Activated CD4-positive, alpha-beta memory T cell treated with anti-CD3 and anti-CD28 coated beads, Interleukin-2, amount 10 ng/mL, durations not matched to agents 7 days and 5 days (primary cell): ENCODE measurements at regions not wholly inside any gene's neighbourhood (a gene's known extent, or its start where the extent isn't known, plus 50 kb on each side); places are given as distances from the start of the nearest gene placed in this dataset.

Source experiments
- CTCF ChIA-PET: fragments of 350-600 bp; sonication (Branson Sonifier 250); formaldehyde crosslinking; loops from one replicate; lab custom pipeline; 2021; ENCODE audit warnings: antibody characterized with exemption, inconsistent platforms; lab: Charles Lee
- POLR2A ChIA-PET: fragments of 350-600 bp; sonication (Branson Sonifier 250); formaldehyde crosslinking; loops from one replicate; lab custom pipeline; 2021; ENCODE audit warnings: antibody characterized with exemption; lab: Charles Lee
- DNase-seq: peaks from one replicate; pipeline ENCODE4 v3.0.0-alpha.2; 2020
- H3K27ac Mint-ChIP-seq: one replicate; pipeline ENCODE4 v1.8.0; 2021; ENCODE audit warnings: mild to moderate bottlenecking, mixed read lengths
- H3K27me3 Mint-ChIP-seq: one replicate; pipeline ENCODE4 v1.8.0; 2021; ENCODE audit warnings: mixed read lengths
- H3K36me3 Mint-ChIP-seq: one replicate; pipeline ENCODE4 v1.8.0; 2021; ENCODE audit warnings: low read depth, mixed read lengths
- H3K4me1 Mint-ChIP-seq: one replicate; pipeline ENCODE4 v1.8.0; 2021; ENCODE audit warnings: mixed read lengths
- H3K4me3 Mint-ChIP-seq: one replicate; pipeline ENCODE4 v1.8.0; 2021; ENCODE audit warnings: mild to moderate bottlenecking, mixed read lengths
- H3K9me3 Mint-ChIP-seq: one replicate; pipeline ENCODE4 v1.8.0; 2021; ENCODE audit warnings: mixed read lengths

DNA sequence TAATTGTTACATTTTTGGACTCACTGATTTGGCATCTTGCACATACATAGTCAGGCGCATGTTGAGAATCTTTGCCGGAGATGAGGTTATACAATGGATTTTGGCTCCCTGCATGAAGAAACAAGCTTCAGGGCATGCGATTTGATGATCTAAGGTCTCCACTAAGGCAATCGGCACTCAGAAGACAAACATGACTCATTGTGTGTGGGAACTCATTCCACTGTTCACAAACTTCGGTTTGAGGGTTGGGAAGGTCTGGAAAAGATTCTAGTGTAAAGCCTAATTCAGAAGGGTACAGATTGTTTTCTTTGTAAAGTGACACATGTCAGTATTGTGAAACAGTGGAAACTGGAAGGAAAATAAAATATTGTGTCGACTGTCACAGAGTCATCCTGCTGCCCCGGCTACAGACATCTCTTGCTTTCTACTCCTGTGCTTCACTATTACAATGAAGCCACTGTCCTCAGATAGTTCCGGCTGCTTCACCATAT, 192.6 kb upstream of the HMGA2 start:
- Mint-ChIP-seq H3K4me3 (no peak overlapping the region), H3K36me3 (no peaks in the 10 kb centered on the region), H3K9me3 (no peaks in the 10 kb centered on the region)

GRCh38 chr12:65632131-65632855, 192.0 kb upstream of the HMGA2 start:
- H3K27me3 Mint-ChIP-seq = peaks cover 2% of the 10 kb centered on the region
- CTCF ChIA-PET = no interaction called here
- DNase-seq = no peak

More for the DNA sequence above, 192.6 kb upstream of the HMGA2 start:
- CTCF ChIA-PET = no interaction called here
- Mint-ChIP-seq H3K27ac (no peak overlapping the region), H3K27me3 (peaks cover 2% of the 10 kb centered on the region), H3K4me1 (no peaks in the 10 kb centered on the region)
- DNase-seq = no peak
- POLR2A ChIA-PET = no interaction called here

GRCh38 chr12:65634061-65634460, 190.2 kb upstream of the HMGA2 start:
- Mint-ChIP-seq H3K4me3 (no peak overlapping the region), H3K9me3 (no peaks in the 10 kb centered on the region), H3K27me3 (peaks cover 2% of the 10 kb centered on the region), H3K27ac (no peak overlapping the region), H3K4me1 (no peaks in the 10 kb centered on the region), H3K36me3 (no peaks in the 10 kb centered on the region)
- ChIA-PET CTCF (no interaction called here), POLR2A (no interaction called here)
- no peak for DNase-seq

More at GRCh38 chr12:65632131-65632855, 192.0 kb upstream of the HMGA2 start:
- no peak overlapping the region for H3K27ac Mint-ChIP-seq
- H3K4me3 Mint-ChIP-seq = no peak overlapping the region
- H3K9me3 Mint-ChIP-seq = no peaks in the 10 kb centered on the region
- H3K36me3 Mint-ChIP-seq = no peaks in the 10 kb centered on the region
- POLR2A ChIA-PET = no interaction called here
- H3K4me1 Mint-ChIP-seq = no peaks in the 10 kb centered on the region

GRCh38 chr12:65634626-65635331, 189.5 kb upstream of the HMGA2 start:
- H3K36me3 Mint-ChIP-seq = no peaks in the 10 kb centered on the region
- no peaks in the 10 kb centered on the region for H3K9me3 Mint-ChIP-seq
- H3K27ac Mint-ChIP-seq = no peak overlapping the region
- peaks cover 2% of the 10 kb centered on the region for H3K27me3 Mint-ChIP-seq
- DNase-seq = no peak
- CTCF ChIA-PET = no interaction called here
- no peaks in the 10 kb centered on the region for H3K4me1 Mint-ChIP-seq
- POLR2A ChIA-PET = no interaction called here
- H3K4me3 Mint-ChIP-seq = no peak overlapping the region

DNA sequence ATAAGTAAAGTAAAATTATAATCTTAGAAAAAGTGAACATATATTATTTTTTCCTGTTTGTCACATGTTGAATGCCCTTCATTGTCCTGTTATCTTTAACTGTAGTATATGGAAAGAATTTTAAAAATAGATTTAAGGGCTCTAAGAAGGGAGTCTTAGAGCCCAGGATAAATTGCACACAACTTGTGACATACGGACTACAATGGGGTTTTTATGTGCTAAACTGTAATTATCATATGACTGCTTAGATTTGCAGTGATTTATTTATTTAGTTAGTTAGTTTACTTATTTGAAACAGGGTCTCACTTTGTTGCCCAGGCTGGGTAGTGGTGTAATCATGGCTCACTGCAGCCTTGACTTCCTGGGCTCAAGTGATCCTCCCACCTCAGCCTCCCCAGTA, 187.8 kb upstream of the HMGA2 start:
- ChIA-PET CTCF (no interaction called here), POLR2A (no interaction called here)
- H3K27ac Mint-ChIP-seq = no peak overlapping the region
- no peaks in the 10 kb centered on the region for H3K36me3 Mint-ChIP-seq
- H3K4me1 Mint-ChIP-seq = no peaks in the 10 kb centered on the region
- no peak overlapping the region for H3K4me3 Mint-ChIP-seq
- DNase-seq = no peak
- no peaks in the 10 kb centered on the region for H3K9me3 Mint-ChIP-seq
- no peaks in the 10 kb centered on the region for H3K27me3 Mint-ChIP-seq

DNA sequence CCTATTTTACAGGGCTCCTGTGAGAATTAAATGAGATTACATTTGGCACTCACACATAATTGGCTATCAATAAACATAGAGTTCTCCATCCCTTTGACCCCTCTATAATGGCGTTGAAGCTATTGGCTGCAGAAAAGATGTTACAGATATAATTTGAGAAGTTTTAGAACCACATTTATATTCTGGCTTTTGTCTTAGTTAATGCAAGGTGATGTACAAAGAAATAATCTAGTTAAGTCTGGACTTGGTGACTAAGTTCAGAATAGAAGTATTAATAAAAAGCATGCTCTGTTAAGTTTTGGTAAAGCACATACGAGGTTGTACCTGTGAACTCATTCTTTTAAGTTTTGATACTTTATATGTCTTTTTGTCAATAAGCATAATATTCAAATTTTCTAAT, 187.1 kb upstream of the HMGA2 start:
- no peak overlapping the region for H3K4me3 Mint-ChIP-seq
- no peaks in the 10 kb centered on the region for H3K36me3 Mint-ChIP-seq
- DNase-seq = no peak
- H3K27me3 Mint-ChIP-seq = no peaks in the 10 kb centered on the region
- H3K27ac Mint-ChIP-seq = no peak overlapping the region
- H3K9me3 Mint-ChIP-seq = no peaks in the 10 kb centered on the region
- CTCF ChIA-PET = no interaction called here
- POLR2A ChIA-PET = no interaction called here
- H3K4me1 Mint-ChIP-seq = no peaks in the 10 kb centered on the region

GRCh38 chr12:65637774-65638173, 186.5 kb upstream of the HMGA2 start:
- H3K9me3 Mint-ChIP-seq = no peaks in the 10 kb centered on the region
- CTCF ChIA-PET = no interaction called here

DNA sequence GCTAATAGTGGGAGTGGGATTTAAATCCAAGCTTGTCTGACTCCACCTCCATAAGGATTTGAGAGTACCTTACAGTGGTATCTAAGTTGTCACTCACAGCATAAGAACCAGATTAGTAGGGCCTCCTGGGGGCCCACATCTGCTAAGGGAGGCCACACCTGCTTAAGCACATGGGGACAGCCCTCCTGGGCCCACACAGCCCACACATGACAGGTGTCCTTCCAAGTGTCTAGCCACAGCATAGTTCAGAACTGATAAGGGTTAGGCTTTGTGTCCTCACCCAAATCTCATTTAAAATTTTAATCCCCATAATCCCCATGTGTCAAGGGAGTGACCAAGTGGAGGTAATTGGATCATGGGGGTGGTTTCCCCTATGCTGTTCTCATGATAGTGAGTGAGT, 186.0 kb upstream of the HMGA2 start:
- no peaks in the 10 kb centered on the region for H3K4me1 Mint-ChIP-seq
- POLR2A ChIA-PET = no interaction called here
- no peak overlapping the region for H3K27ac Mint-ChIP-seq
- CTCF ChIA-PET = no interaction called here
- no peak for DNase-seq
- no peaks in the 10 kb centered on the region for H3K27me3 Mint-ChIP-seq
- no peak overlapping the region for H3K4me3 Mint-ChIP-seq
- H3K36me3 Mint-ChIP-seq = no peaks in the 10 kb centered on the region
- H3K9me3 Mint-ChIP-seq = no peaks in the 10 kb centered on the region

More at GRCh38 chr12:65637774-65638173, 186.5 kb upstream of the HMGA2 start:
- POLR2A ChIA-PET = no interaction called here
- Mint-ChIP-seq H3K27me3 (no peaks in the 10 kb centered on the region), H3K4me3 (no peak overlapping the region), H3K27ac (no peak overlapping the region), H3K4me1 (no peaks in the 10 kb centered on the region), H3K36me3 (no peaks in the 10 kb centered on the region)
- no peak for DNase-seq

GRCh38 chr12:65640489-65640901, 183.8 kb upstream of the HMGA2 start:
- Mint-ChIP-seq H3K27ac (no peak overlapping the region), H3K27me3 (no peaks in the 10 kb centered on the region), H3K4me1 (no peaks in the 10 kb centered on the region), H3K4me3 (no peak overlapping the region), H3K9me3 (no peaks in the 10 kb centered on the region), H3K36me3 (no peaks in the 10 kb centered on the region)
- CTCF ChIA-PET = no interaction called here
- POLR2A ChIA-PET = no interaction called here
- DNase-seq = no peak

DNA sequence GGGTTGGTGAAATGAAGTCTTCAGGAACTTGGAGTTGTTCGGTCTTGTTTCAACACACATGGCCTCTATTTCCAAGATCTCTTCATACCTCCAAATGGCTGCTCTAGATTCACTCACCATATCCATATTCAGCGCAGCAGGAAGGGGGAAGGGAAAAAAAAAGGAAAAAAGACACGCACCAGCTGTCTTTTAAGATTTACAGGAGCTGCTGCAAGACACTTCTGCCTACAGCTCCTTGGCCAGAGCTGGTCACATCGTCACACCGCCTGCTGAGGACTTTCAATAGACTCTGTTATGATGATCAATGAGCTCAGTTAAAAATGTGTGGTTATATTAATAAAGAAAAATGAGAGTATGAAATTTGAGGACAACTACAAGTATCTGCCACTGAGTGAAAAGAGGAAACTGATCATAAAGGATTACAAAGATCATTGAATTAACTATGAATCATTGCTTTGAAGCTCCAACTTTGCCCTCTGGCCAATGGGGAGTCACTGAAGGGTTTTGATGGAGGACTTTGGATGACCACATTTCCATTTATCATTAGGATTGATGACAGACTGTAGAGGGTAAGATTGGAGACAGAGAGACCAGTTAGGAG, 182.1 kb upstream of the HMGA2 start:
- Mint-ChIP-seq H3K4me1 (no peaks in the 10 kb centered on the region), H3K9me3 (no peaks in the 10 kb centered on the region), H3K27me3 (peaks cover 2% of the 10 kb centered on the region), H3K36me3 (no peaks in the 10 kb centered on the region), H3K27ac (no peak overlapping the region), H3K4me3 (no peak overlapping the region)
- ChIA-PET POLR2A (no interaction called here), CTCF (no interaction called here)
- DNase-seq = no peak

DNA sequence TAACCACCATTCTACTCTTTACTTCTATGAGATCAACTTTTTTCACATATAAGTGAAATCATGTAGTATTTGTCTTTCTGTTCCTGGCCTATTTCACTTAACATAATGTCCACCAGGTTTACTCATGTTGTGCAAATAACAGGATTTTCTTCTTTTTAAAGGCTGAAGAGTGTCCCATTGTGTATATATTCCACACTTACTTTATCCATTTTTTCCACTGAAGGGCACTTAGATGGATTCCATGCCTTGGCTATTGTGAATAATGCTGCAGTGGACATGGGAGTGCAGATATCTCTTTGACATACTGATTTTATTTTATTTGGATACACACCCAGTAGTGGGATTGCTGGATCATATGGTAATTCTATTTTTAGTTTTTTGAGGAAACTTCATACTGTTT, 181.1 kb upstream of the HMGA2 start:
- H3K4me1 Mint-ChIP-seq = no peaks in the 10 kb centered on the region
- DNase-seq = no peak
- H3K27me3 Mint-ChIP-seq = peaks cover 2% of the 10 kb centered on the region
- H3K27ac Mint-ChIP-seq = no peak overlapping the region
- H3K36me3 Mint-ChIP-seq = no peaks in the 10 kb centered on the region
- no peak overlapping the region for H3K4me3 Mint-ChIP-seq
- ChIA-PET POLR2A (no interaction called here), CTCF (no interaction called here)
- no peaks in the 10 kb centered on the region for H3K9me3 Mint-ChIP-seq

GRCh38 chr12:65643595-65644386, 180.5 kb upstream of the HMGA2 start:
- POLR2A ChIA-PET = no interaction called here
- CTCF ChIA-PET = no interaction called here
- Mint-ChIP-seq H3K27ac (no peak overlapping the region), H3K27me3 (peaks cover 2% of the 10 kb centered on the region), H3K9me3 (no peaks in the 10 kb centered on the region), H3K36me3 (no peaks in the 10 kb centered on the region), H3K4me1 (no peaks in the 10 kb centered on the region), H3K4me3 (no peak overlapping the region)
- DNase-seq = no peak

DNA sequence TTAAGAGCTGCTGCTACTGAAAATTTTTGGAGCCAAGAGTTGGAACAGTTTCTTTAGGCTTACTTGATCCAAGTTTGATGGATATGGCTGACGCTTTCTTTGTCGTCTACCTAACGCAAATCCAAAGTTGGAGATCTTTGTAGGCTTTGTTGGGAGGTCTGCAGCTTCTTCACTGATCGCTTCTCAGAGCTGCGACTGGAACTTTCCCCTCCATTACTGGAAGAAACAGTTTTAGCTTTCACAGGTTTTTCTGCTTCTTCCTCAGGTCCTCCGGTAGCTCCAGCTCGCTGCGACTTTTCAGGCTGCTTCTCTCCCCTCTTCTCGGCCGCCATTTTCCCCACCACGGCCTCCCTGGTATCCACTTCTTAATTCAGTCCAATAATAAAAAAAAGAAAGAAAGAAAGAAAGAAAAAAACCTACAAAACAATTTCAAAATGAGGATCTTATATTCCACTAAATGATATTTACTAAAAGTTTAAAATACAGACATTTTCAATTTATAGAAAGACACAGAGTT, 178.1 kb upstream of the HMGA2 start:
- Mint-ChIP-seq H3K9me3 (no peaks in the 10 kb centered on the region), H3K27ac (no peak overlapping the region), H3K4me3 (no peak overlapping the region), H3K4me1 (no peaks in the 10 kb centered on the region), H3K36me3 (no peaks in the 10 kb centered on the region), H3K27me3 (peaks cover 2% of the 10 kb centered on the region)
- DNase-seq = no peak
- ChIA-PET CTCF (no interaction called here), POLR2A (no interaction called here)
